ENCODE measurements at regions not wholly inside any gene's neighbourhood (a gene's known extent, or its start where the extent isn't known, plus 50 kb on each side); places are given as distances from the start of the nearest gene placed in this dataset.

- no peak for TF ChIP-seq CHD7 (IDR thresholded peaks at IDR 0.05; ENCODE audit: insufficient replicate concordance, low read length)
- TF ChIP-seq TAF1 (IDR thresholded peaks at IDR 0.05; ENCODE audit: low read depth, low read length) = no peak
- TF ChIP-seq E2F6 (IDR thresholded peaks at IDR 0.05) = no peak
- no peak for TF ChIP-seq EP300 (IDR thresholded peaks at IDR 0.05; ENCODE audit: borderline replicate concordance in 1 of 2, low read depth in 2 of 2, low read length in 2 of 2)
- no peak for TF ChIP-seq ATF2 (IDR thresholded peaks at IDR 0.05; ENCODE audit: low read length)
- no peak for TF ChIP-seq BCL11A (IDR thresholded peaks at IDR 0.05; ENCODE audit: low read depth in 2 of 2, low read length in 2 of 2)
- no peak for TF ChIP-seq SP2 (IDR thresholded peaks at IDR 0.05; ENCODE audit: low read length)
- no peak for TF ChIP-seq KDM5A (IDR thresholded peaks at IDR 0.05; ENCODE audit: low read length)
These were observed 102.8 kb upstream of the TMEM18 start (continued) for GRCh38 chr2:780002-780401.
